ENCODE measurements at regions not wholly inside any gene's neighbourhood (a gene's known extent, or its start where the extent isn't known, plus 50 kb on each side); places are given as distances from the start of the nearest gene placed in this dataset.
"Not testable (repeated sequence)": the region's sequence is repeated elsewhere in the genome, so short reads cannot be mapped to it uniquely, and the experiment has no call there.

- DNase-seq (ENCODE audit: low read depth) = not testable (repeated sequence)
These were observed 755.2 kb upstream of the ADGRB3 start for GRCh38 chr6:67879928-67880327.

GRCh38 chr6:67879105-67879904 lies 755.8 kb upstream of the ADGRB3 start:
- not testable (repeated sequence) for DNase-seq (ENCODE audit: low read depth)

GRCh38 chr6:67878216-67878615 lies 756.9 kb upstream of the ADGRB3 start:
- DNase-seq (ENCODE audit: low read depth) = not testable (repeated sequence)

- no peak for DNase-seq (ENCODE audit: low read depth)
These were observed 757.8 kb upstream of the ADGRB3 start for GRCh38 chr6:67877288-67877687.

GRCh38 chr6:67875877-67876383 lies 759.2 kb upstream of the ADGRB3 start:
- DNase-seq (ENCODE audit: low read depth) = no peak

- no peak for DNase-seq (ENCODE audit: low read depth)
These were observed 764.8 kb upstream of the ADGRB3 start for GRCh38 chr6:67870321-67870720.

- DNase-seq (ENCODE audit: low read depth) = no peak
These were observed 771.7 kb upstream of the ADGRB3 start for GRCh38 chr6:67863346-67863745.

- DNase-seq (ENCODE audit: low read depth) = no peak
These were observed 781.0 kb upstream of the ADGRB3 start for GRCh38 chr6:67854098-67854497.

- no peak for DNase-seq (ENCODE audit: low read depth)
These were observed 795.3 kb upstream of the ADGRB3 start for GRCh38 chr6:67839818-67840217.

GRCh38 chr6:67825201-67825895 lies 809.7 kb upstream of the ADGRB3 start:
- no peak for DNase-seq (ENCODE audit: low read depth)

- no peak for DNase-seq (ENCODE audit: low read depth)
These were observed 816.8 kb upstream of the ADGRB3 start for GRCh38 chr6:67818322-67818721.

GRCh38 chr6:67815623-67816022 lies 819.5 kb upstream of the ADGRB3 start:
- DNase-seq (ENCODE audit: low read depth) = no peak

- DNase-seq (ENCODE audit: low read depth) = no peak
These were observed 820.8 kb upstream of the ADGRB3 start for GRCh38 chr6:67814262-67814661.

GRCh38 chr6:67812693-67813092 lies 822.4 kb upstream of the ADGRB3 start:
- DNase-seq (ENCODE audit: low read depth) = no peak

- no peak for DNase-seq (ENCODE audit: low read depth)
These were observed 823.0 kb upstream of the ADGRB3 start for GRCh38 chr6:67812125-67812524.

GRCh38 chr6:67811239-67812037 lies 823.6 kb upstream of the ADGRB3 start:
- DNase-seq (ENCODE audit: low read depth) = no peak

- DNase-seq (ENCODE audit: low read depth) = not testable (repeated sequence)
These were observed 830.3 kb upstream of the ADGRB3 start for GRCh38 chr6:67804808-67805207.

GRCh38 chr6:67802771-67803170 lies 832.3 kb upstream of the ADGRB3 start:
- DNase-seq (ENCODE audit: low read depth) = no peak

GRCh38 chr6:67792996-67793395 lies 842.1 kb upstream of the ADGRB3 start:
- no peak for DNase-seq (ENCODE audit: low read depth)

- DNase-seq (ENCODE audit: low read depth) = no peak
These were observed 844.5 kb upstream of the ADGRB3 start for GRCh38 chr6:67790569-67790968.

- not testable (repeated sequence) for DNase-seq (ENCODE audit: low read depth)
These were observed 848.0 kb upstream of the ADGRB3 start for GRCh38 chr6:67787119-67787518.

- DNase-seq (ENCODE audit: low read depth) = no peak
These were observed 855.2 kb upstream of the ADGRB3 start for GRCh38 chr6:67779876-67780275.

All from forelimb muscle (tissue), 1 donor.